GM21515 (cell line): ENCODE measurements at regions not wholly inside any gene's neighbourhood (a gene's known extent, or its start where the extent isn't known, plus 50 kb on each side); places are given as distances from the start of the nearest gene placed in this dataset.

ENCODE experiments used
- ATAC-seq: cut with Tn5 transposase; IDR thresholded peaks from one replicate; pipeline ENCODE4 v1.9.1; 2021; ENCODE audit not compliant: unreplicated experiment

GRCh38 chr2:6685447-6685846 is 180.3 kb downstream of the CMPK2 start:
- ATAC-seq = no peak

- ATAC-seq = no peak
These were observed 173.7 kb downstream of the CMPK2 start for GRCh38 chr2:6692056-6692455.

- ATAC-seq = no peak
These were observed 172.9 kb downstream of the CMPK2 start for GRCh38 chr2:6692819-6693218.

DNA sequence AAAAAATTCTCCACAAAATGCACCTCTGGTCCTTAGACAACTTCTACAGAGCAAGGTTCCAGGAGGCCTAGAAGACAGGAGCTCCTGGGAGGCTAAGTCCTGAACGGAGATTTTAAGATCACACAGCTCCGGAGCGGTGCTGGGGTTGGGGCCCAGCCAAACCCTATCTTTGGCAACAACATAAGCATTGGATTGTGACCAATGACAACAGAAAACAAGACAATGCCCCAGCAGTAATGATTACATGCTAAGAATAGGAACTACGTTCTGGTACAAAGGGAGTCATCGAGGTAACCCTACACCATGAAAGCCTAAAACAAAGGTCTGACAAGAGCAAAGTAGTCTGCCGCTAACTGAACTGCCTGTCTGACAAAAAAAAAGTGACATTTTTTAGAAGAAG is 171.2 kb downstream of the CMPK2 start:
- ATAC-seq = no peak

DNA sequence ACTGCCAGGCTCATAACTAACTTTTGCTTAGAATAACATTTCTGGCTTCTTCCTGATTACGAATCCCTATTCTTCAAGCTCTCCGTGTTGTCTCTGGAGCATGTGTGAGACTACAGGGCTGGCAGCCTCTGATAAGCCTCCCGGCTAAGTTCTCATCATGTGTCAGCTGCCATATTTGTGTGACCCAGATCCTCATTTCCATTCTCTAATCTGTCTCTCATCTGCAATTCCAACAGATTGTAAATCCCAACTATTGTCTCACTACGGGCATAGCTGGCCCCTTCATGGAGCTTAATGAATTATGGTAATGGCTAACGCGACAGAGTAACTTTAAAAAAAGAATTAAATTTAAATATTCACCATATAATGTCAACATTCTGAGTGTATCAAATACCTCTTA is 165.4 kb downstream of the CMPK2 start:
- ATAC-seq = no peak

- ATAC-seq = no peak
These were observed 161.6 kb downstream of the CMPK2 start for GRCh38 chr2:6704077-6704476.

- no peak for ATAC-seq
These were observed 144.3 kb downstream of the CMPK2 start for GRCh38 chr2:6721395-6721794.

DNA sequence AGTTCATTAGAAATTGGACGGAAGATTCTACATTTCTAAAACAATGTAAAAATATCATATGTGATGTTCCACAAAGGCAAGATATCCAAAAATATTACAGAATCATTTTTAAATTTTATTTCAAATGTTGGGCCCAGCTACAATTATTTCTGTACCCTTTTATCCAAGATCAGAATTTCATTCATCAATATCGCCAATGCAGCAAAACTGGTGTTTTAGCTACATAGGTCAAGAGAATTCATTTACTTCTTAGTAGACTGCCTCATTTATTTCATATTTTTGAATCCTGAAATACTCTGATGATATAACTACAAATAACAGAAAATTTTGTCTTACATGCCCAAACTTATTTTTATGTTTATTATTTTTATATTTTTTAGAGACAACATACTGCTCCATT is 143.1 kb downstream of the CMPK2 start:
- no peak for ATAC-seq

DNA sequence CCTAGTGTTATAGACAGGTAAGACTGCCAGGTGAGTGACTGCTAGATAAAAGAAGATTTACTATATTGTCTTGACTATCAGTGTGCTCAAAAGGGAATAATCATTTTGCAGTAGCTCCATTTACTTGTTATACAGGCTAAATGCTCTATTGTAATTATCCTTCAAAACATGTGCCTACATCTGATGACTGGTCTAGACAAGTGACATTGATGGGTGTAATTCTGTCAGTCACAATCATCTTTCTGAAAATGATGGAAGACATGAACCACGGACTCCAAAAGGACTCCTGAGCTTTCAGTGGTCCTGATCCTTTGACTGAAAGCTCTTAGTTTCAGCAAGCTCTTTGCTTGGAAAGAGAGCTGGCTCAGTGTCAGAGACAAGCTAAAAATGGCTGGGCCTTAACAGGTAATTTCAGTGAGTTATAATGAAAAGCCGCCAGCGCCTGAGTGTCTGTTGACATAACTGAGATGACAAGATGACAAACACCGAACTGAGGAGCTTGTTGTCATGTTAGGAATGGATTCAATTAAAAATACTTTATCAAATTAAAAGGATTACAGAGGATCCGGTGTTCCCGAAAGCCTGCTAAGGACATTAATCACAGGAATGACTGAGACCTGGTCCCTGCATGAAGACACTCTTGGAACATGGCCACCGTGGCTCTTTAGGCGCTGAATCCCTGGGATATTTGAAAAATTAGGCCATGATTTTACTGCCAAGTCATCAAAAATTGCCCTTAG is 141.7 kb downstream of the CMPK2 start:
- no peak for ATAC-seq

GRCh38 chr2:6724605-6725140 is 141.0 kb downstream of the CMPK2 start:
- no peak for ATAC-seq

DNA sequence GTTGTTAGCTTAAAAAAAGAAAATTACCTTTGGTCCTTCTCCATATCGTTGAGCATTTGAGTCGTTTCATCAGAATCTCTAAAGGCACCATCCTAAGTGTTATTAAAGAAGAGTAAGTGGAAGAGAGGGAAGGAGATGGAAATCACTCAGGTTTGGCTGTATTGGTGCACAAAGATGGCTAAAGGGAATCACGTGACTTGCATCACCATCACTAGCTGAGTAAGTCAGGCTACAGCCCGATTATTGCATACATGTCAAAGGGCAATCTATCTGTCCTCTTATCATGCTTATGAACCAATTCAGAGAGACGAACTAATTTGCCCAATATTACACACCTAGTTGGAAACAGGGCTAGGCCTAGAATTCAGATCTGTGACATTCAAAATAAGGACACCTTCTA is 137.6 kb downstream of the CMPK2 start:
- no peak for ATAC-seq

DNA sequence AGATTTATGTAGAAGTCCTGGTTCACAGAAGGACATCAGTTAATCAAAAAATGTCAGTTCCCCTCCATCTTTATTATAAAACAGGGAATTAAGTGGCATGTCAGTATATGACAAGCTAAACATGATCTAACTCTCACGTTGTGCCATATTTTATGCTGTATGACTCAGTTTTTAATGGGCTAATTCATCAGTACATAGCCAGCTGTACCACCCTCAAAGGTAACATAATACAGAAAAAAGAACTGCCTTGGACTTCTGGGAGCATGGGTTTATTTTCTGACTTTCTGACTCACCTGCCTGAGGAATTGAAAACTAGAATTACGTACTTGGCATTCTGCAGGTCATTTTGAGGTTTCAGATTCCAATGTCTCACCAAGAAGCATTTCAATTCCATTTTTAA is 135.7 kb downstream of the CMPK2 start:
- no peak for ATAC-seq

- ATAC-seq = no peak
These were observed 134.8 kb downstream of the CMPK2 start for GRCh38 chr2:6730649-6731532.

DNA sequence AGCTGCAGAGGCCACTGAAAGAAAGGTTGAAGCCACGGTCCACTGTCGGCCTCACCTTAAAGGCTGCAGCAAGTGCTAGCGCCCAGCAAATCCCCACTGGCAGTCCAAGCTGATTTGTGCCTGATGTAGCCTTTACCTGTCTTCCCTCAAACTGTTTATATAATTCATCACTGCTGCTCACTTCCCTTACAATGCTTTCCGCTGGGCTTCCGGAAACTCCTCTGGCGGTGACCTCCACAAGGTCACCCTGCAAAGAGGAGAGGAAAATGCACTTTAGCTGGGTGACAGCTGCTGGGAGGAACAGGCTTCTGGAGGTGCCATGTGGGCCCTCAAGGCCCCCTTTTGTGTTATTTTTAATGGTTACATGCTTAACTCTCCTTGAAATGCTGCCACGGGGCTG is 126.2 kb downstream of the CMPK2 start:
- no peak for ATAC-seq

- no peak for ATAC-seq
These were observed 124.5 kb downstream of the CMPK2 start for GRCh38 chr2:6741229-6741628.

GRCh38 chr2:6744038-6744437 is 121.7 kb downstream of the CMPK2 start:
- no peak for ATAC-seq

DNA sequence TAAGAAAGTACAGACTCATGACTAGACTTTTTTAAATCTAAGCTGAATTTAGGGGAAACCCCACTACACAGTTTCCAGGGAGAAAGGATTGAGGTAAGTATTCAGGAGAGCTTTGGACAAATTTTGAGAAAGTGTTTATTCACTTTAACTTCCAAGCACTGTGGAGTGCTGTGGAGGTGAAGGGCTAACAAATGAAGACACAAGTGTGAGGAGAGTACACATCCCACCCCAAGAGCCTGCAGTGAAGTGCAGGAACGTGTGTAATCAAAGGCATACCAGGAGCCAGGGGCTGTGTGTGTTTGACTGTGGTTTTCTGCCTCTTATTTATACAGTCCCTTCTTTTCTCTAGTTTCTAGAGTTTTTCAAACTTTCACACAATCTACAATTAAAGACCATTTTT is 118.3 kb downstream of the CMPK2 start:
- no peak for ATAC-seq

DNA sequence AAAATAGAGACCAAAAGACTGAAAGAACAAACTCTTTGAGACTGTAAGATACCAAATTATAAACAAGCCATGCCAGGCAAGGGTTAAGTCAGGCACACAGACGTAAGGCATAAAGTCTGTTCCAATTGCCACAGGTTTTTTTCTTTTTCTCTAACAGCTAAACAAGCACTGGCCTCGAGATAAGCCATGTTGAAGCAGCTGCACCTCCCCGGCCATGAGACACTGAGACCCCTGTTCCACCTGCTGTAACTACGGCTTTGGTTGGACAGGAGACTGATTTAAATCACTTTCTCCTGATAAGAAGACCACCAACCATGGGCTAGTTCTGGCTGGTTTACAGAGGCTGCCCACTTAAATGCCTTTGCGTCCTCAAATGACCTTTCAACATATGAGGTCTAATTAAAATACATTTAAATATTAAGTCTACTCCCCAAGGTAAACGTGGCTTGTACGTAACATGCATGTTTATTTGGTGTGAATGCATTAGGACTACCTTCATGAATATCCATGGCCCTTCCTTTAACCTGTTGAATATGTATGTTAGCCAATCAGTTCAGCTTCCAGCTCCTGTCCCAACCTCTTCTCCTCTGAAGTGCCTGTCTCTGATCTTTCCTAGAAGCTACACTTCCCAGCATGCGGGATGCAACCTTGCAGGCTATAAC is 117.2 kb downstream of the CMPK2 start:
- ATAC-seq = no peak

GRCh38 chr2:6749962-6750361 is 115.7 kb downstream of the CMPK2 start:
- no peak for ATAC-seq

GRCh38 chr2:6750411-6751158 is 115.1 kb downstream of the CMPK2 start:
- ATAC-seq = no peak

- ATAC-seq = no peak
These were observed 111.3 kb downstream of the CMPK2 start for GRCh38 chr2:6754419-6754818.
